GM23338 (cell line): ENCODE measurements at regions not wholly inside any gene's neighbourhood (a gene's known extent, or its start where the extent isn't known, plus 50 kb on each side); places are given as distances from the start of the nearest gene placed in this dataset.

Experiments
- ATAC-seq: fragments of 200-7000 bp; cut with Tn5 transposase; 3 replicates; pipeline ENCODE4 v1.9.1; 2020
- DNase-seq: peaks from one replicate; pipeline ENCODE4 v3.0.0-alpha.2; 2015; ENCODE audit warnings: low spot score
- H2AFZ ChIP-seq: fragments of 200-600 bp; sonication (generic); 2 replicates; pipeline ENCODE4 v1.8.0; 2016; ENCODE audit warnings: antibody characterized with exemption, mild to moderate bottlenecking, moderate library complexity
- H3F3A ChIP-seq: fragments of 200-600 bp; sonication (generic); replicated peaks from 2 replicates; pipeline ENCODE4 v1.8.0; 2017; ENCODE audit warnings: antibody characterized with exemption, mixed run types, low read depth
- H3K27ac ChIP-seq: fragments of 200-600 bp; sonication (generic); 2 replicates; pipeline ENCODE4 v1.6.1; 2016; ENCODE audit warnings: low read depth
- H3K27me3 ChIP-seq: fragments of 200-600 bp; sonication (generic); 2 replicates; pipeline ENCODE4 v1.8.0; 2016; ENCODE audit warnings: mild to moderate bottlenecking, mixed run types, moderate library complexity; ENCODE audit not compliant: insufficient read depth
- H3K36me3 ChIP-seq: fragments of 200-600 bp; sonication (generic); 2 replicates; pipeline ENCODE4 v1.8.0; 2016; ENCODE audit warnings: mild to moderate bottlenecking; ENCODE audit not compliant: insufficient read depth
- H3K4me1 ChIP-seq: fragments of 200-600 bp; sonication (generic); 2 replicates; pipeline ENCODE4 v1.8.0; 2016; ENCODE audit warnings: mild to moderate bottlenecking, moderate library complexity; ENCODE audit not compliant: insufficient read depth
- H3K4me2 ChIP-seq: fragments of 200-600 bp; sonication (generic); 2 replicates; pipeline ENCODE4 v1.7.1; 2017; ENCODE audit warnings: mixed run types
- H3K4me3 ChIP-seq: fragments of 200-600 bp; sonication (generic); 2 replicates; pipeline ENCODE4 v1.6.1; 2016; ENCODE audit warnings: mixed run types
- H3K79me2 ChIP-seq: fragments of 200-600 bp; sonication (generic); replicated peaks from 2 replicates; pipeline ENCODE4 v1.8.0; 2017; ENCODE audit warnings: mild to moderate bottlenecking; ENCODE audit not compliant: insufficient read depth
- H3K9me2 ChIP-seq: fragments of 200-600 bp; sonication (generic); 2 replicates; pipeline ENCODE4 v1.8.0; 2017; ENCODE audit not compliant: insufficient read depth
- H4K20me1 ChIP-seq: fragments of 200-600 bp; sonication (generic); replicated peaks from 2 replicates; pipeline ENCODE4 v1.8.0; 2017; ENCODE audit warnings: mild to moderate bottlenecking; ENCODE audit not compliant: insufficient read depth
- H3K27ac Mint-ChIP-seq: 2 replicates; pipeline ENCODE4 v1.8.0; 2020; ENCODE audit warnings: inconsistent platforms, mild to moderate bottlenecking, moderate library complexity, mixed read lengths
- H3K27me3 Mint-ChIP-seq: 3 replicates; pipeline ENCODE4 v1.8.0; 2022; ENCODE audit warnings: low read depth, mild to moderate bottlenecking, moderate library complexity, mixed read lengths, inconsistent platforms; ENCODE audit not compliant: insufficient read depth, poor library complexity
- H3K36me3 Mint-ChIP-seq: 3 replicates; pipeline ENCODE4 v1.8.0; 2021; ENCODE audit warnings: low read depth, mild to moderate bottlenecking, inconsistent platforms, moderate library complexity, mixed read lengths
- H3K4me1 Mint-ChIP-seq: 3 replicates; pipeline ENCODE4 v1.8.0; 2020; ENCODE audit warnings: mild to moderate bottlenecking, inconsistent platforms, mixed read lengths
- H3K4me3 Mint-ChIP-seq: 3 replicates; pipeline ENCODE4 v1.8.0; 2021; ENCODE audit warnings: moderate library complexity, mild to moderate bottlenecking, inconsistent platforms, mixed read lengths
- H3K9me3 Mint-ChIP-seq: 3 replicates; pipeline ENCODE4 v1.8.0; 2020; ENCODE audit warnings: moderate library complexity, mild to moderate bottlenecking, inconsistent platforms, mixed read lengths
- CREB1 ChIP-seq: fragments of 250-450 bp; sonication (Bioruptor Pico); IDR thresholded peaks from 2 replicates; pipeline ENCODE4 v1.5.0; 2020; ENCODE audit warnings: low read depth, mild to moderate bottlenecking, moderate library complexity
- CTCF ChIP-seq, 2 experiments: fragments of 200-600 bp in 1 of 2; sonication (generic) in 1 of 2; conservative IDR thresholded peaks; 2 replicates each; pipeline versions ENCODE4 v1.5.1 to v1.6.1; 2016 to 2017; ENCODE audit warnings: antibody characterized with exemption in 2 of 2, low read depth in 2 of 2, mild to moderate bottlenecking in 2 of 2, moderate library complexity in 1 of 2
- ETS1 ChIP-seq: IDR thresholded peaks from 2 replicates; pipeline ENCODE4 v1.6.1; 2016; ENCODE audit warnings: antibody characterized with exemption
- JUNB ChIP-seq: IDR thresholded peaks from one replicate; pipeline ENCODE4 v1.6.1; 2016; ENCODE audit warnings: antibody characterized with exemption; ENCODE audit not compliant: unreplicated experiment
- POLR2AphosphoS5 ChIP-seq: IDR thresholded peaks from 2 replicates; pipeline ENCODE4 v1.6.1; 2016; ENCODE audit warnings: antibody characterized with exemption, low read depth
- STAT1 ChIP-seq: IDR thresholded peaks from one replicate; pipeline ENCODE4 v1.6.1; 2016; ENCODE audit warnings: antibody characterized with exemption; ENCODE audit not compliant: unreplicated experiment
- ZNF114 ChIP-seq: fragments of 250-450 bp; sonication (Bioruptor Pico); IDR thresholded peaks from 2 replicates; pipeline ENCODE4 v1.5.0; 2020; ENCODE audit warnings: mild to moderate bottlenecking, moderate library complexity
- ZNF331 ChIP-seq: fragments of 250-450 bp; sonication (Bioruptor Pico); IDR thresholded peaks from 2 replicates; pipeline ENCODE4 v1.5.0; 2020; ENCODE audit warnings: low read depth, mild to moderate bottlenecking, moderate library complexity
- ZNF462 ChIP-seq: fragments of 250-450 bp; sonication (Bioruptor Pico); IDR thresholded peaks from 2 replicates; pipeline ENCODE4 v1.5.0; 2020; ENCODE audit warnings: mild to moderate bottlenecking, moderate library complexity

- H3K36me3 Mint-ChIP-seq, result peaks cover 3% of the 10 kb centered on the region; the same call in 2 of the 3 replicates
- H3K4me3 Mint-ChIP-seq, result no peak overlapping the region
- no peaks in the 10 kb centered on the region for H3K79me2 ChIP-seq
- H3F3A ChIP-seq, result no peaks in the 10 kb centered on the region
- ATAC-seq (no peak), DNase-seq (no peak)
- H3K4me1 ChIP-seq, result no peaks in the 10 kb centered on the region
- H3K4me2 ChIP-seq, result no peak overlapping the region
- peaks cover 7% of the 10 kb centered on the region; the same call in 1 of the 2 replicates for H3K9me2 ChIP-seq
- H3K9me3 Mint-ChIP-seq, result peaks cover 6% of the 10 kb centered on the region; the same call in 2 of the 3 replicates
- H3K4me1 Mint-ChIP-seq, result no peaks in the 10 kb centered on the region
- no peak for TF ChIP-seq ZNF114
- TF ChIP-seq STAT1, result no peak
- no peak for TF ChIP-seq ZNF331 (CRISPR knock-in tag)
- TF ChIP-seq JUNB, result no peak
- no peak for TF ChIP-seq CTCF (conservative IDR thresholded peaks at IDR 0.05; ENCODE audit: low read depth in 2 of 2)
- no peak for TF ChIP-seq ETS1
- TF ChIP-seq CREB1 (CRISPR knock-in tag), result no peak
- TF ChIP-seq POLR2AphosphoS5, result no peak
- no peak for TF ChIP-seq ZNF462 (CRISPR knock-in tag)
- H3K36me3 ChIP-seq, result no peaks in the 10 kb centered on the region
- no peak overlapping the region for H3K27ac Mint-ChIP-seq
- no peaks in the 10 kb centered on the region for H3K27me3 ChIP-seq
- no peak overlapping the region for H3K27ac ChIP-seq
- no peak overlapping the region for H3K4me3 ChIP-seq
- H2AFZ ChIP-seq, result no peak overlapping the region; the same call in 1 of the 2 replicates
- no peaks in the 10 kb centered on the region for H4K20me1 ChIP-seq
- H3K27me3 Mint-ChIP-seq, result no peaks in the 10 kb centered on the region
These were observed 592.8 kb upstream of the PCDH10 start for GRCh38 chr4:132556316-132556715.
